ENCODE measurements at regions not wholly inside any gene's neighbourhood (a gene's known extent, or its start where the extent isn't known, plus 50 kb on each side); places are given as distances from the start of the nearest gene placed in this dataset.

DNA sequence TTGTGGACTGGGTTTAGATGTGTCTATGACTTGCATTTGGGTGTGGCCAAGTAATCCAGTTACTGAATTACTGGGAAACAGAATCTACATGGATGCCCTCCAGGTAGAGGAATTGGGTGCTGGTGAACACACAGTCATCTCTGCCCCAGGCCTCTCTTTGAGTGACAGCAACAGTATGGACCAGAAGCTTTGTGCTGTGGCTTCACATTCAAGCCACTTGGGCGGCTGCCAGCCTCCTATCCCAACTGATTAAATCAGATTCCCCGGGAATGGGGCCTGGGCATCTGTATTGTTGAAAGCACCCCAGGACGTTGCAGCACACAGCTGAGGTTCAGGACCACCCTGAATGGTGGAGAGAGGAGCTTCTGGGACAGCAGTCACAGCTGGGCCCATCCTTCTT is 144.6 kb downstream of the DHX35 start:
- H3K4me3 ChIP-seq (ENCODE audit: low read depth, low read length) = no peak overlapping the region
- no peak for DNase-seq (ENCODE audit: low read depth, low spot score)
- POLR2A ChIA-PET = no interaction called here
- TF ChIP-seq, protein P1, sequence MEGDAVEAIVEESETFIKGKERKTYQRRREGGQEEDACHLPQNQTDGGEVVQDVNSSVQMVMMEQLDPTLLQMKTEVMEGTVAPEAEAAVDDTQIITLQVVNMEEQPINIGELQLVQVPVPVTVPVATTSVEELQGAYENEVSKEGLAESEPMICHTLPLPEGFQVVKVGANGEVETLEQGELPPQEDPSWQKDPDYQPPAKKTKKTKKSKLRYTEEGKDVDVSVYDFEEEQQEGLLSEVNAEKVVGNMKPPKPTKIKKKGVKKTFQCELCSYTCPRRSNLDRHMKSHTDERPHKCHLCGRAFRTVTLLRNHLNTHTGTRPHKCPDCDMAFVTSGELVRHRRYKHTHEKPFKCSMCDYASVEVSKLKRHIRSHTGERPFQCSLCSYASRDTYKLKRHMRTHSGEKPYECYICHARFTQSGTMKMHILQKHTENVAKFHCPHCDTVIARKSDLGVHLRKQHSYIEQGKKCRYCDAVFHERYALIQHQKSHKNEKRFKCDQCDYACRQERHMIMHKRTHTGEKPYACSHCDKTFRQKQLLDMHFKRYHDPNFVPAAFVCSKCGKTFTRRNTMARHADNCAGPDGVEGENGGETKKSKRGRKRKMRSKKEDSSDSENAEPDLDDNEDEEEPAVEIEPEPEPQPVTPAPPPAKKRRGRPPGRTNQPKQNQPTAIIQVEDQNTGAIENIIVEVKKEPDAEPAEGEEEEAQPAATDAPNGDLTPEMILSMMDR (IDR thresholded peaks at IDR 0.05; ENCODE audit: low read depth, low read length) = no peak
- CTCF ChIA-PET = no interaction called here
- H3K9me3 ChIP-seq (ENCODE audit: control insufficient read depth, insufficient read depth, low read length) = no peaks in the 10 kb centered on the region
- H3K27ac ChIP-seq (ENCODE audit: low read depth, low read length) = no peak overlapping the region
- H3K27me3 ChIP-seq (ENCODE audit: control insufficient read depth, insufficient read depth, low read length) = no peaks in the 10 kb centered on the region

DNA sequence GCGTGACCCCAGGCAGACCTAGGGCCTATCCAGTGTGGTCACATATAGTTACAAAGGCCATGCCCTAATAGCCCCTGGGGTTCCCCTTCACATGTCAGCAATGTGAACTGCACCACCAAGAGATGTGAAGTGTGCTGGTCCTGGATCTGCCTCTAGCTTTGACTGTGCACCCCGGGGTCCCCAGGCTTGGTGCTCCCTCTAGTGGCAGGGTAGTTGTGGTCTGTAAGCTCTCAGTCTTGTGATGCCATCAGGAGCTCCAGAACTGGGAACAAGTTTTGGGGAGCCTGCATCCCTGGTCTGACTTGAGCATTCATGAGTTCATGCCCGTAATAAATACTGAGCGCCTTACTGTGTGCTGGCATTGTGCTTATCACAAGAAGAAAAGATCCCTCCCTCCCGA is 143.4 kb downstream of the DHX35 start:
- no peak for DNase-seq (ENCODE audit: low read depth, low spot score)

DNA sequence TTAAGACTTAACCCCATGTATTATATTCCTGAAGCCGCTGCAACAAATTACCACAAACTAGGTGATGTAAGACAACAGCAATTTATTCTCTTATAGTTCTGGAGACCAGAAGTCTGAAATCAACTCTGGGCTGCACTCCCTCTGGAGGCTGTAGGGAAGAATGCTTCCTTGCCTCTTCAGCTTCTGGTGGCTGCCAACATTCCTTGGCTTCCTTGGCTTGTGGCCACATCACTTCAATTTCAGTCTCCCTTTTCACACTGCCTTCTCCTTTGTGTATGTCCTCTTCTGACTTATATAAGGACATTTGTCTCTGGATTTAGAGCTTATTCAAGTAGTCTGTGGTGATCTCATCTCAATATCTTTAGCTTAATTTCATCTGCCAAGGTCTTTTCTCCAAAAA is 141.6 kb downstream of the DHX35 start:
- Histone ChIP-seq H3K9me3 (ENCODE audit: control insufficient read depth, insufficient read depth, low read length) (no peaks in the 10 kb centered on the region), H3K4me3 (ENCODE audit: low read depth, low read length) (no peak overlapping the region), H3K27me3 (ENCODE audit: control insufficient read depth, insufficient read depth, low read length) (peaks cover 2% of the 10 kb centered on the region), H3K27ac (ENCODE audit: low read depth, low read length) (no peak overlapping the region)
- POLR2A ChIA-PET = no interaction called here
- no peak for DNase-seq (ENCODE audit: low read depth, low spot score)
- TF ChIP-seq, protein P1 (IDR thresholded peaks at IDR 0.05; ENCODE audit: low read depth, low read length) = no peak
- CTCF ChIA-PET = interaction anchor here (0.9 kb wide), 1 partner anchor 19 kb away, joined by 6 read pairs; no protein-coding TSS in a partner anchor

More for the DNA sequence above, 143.4 kb downstream of the DHX35 start:
- Histone ChIP-seq H3K4me3 (ENCODE audit: low read depth, low read length) (no peak overlapping the region), H3K9me3 (ENCODE audit: control insufficient read depth, insufficient read depth, low read length) (no peaks in the 10 kb centered on the region), H3K27me3 (ENCODE audit: control insufficient read depth, insufficient read depth, low read length) (peaks cover 2% of the 10 kb centered on the region), H3K27ac (ENCODE audit: low read depth, low read length) (no peak overlapping the region)
- ChIA-PET POLR2A (no interaction called here), CTCF (no interaction called here)
- TF ChIP-seq, protein P1 (IDR thresholded peaks at IDR 0.05; ENCODE audit: low read depth, low read length) = no peak

DNA sequence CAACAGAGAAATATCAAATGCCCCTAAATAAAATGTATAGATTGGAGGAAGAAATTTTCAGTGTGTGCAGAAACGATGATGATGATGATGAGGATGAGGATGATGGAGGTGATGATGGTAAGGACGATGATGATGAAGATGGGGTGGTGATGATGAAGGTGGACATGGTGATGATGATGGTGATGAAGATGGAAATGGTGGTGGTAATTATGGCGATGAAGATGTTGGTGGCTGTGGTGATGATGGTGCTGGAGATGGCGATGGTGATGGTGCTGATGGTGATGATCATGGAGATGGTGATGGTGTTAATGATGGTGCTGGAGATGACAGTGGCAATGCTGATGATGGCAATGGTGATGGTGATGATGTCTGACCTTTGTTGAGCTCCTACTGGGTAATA is 141.2 kb downstream of the DHX35 start:
- CTCF ChIA-PET = interaction anchor here (0.9 kb wide), 1 partner anchor 19 kb away, joined by 6 read pairs; no protein-coding TSS in a partner anchor
- DNase-seq (ENCODE audit: low read depth, low spot score) = no peak
- Histone ChIP-seq H3K9me3 (ENCODE audit: control insufficient read depth, insufficient read depth, low read length) (no peaks in the 10 kb centered on the region), H3K27ac (ENCODE audit: low read depth, low read length) (no peak overlapping the region), H3K4me3 (ENCODE audit: low read depth, low read length) (no peak overlapping the region), H3K27me3 (ENCODE audit: control insufficient read depth, insufficient read depth, low read length) (peaks cover 2% of the 10 kb centered on the region)
- TF ChIP-seq, protein P1 (IDR thresholded peaks at IDR 0.05; ENCODE audit: low read depth, low read length) = no peak
- POLR2A ChIA-PET = no interaction called here

DNA sequence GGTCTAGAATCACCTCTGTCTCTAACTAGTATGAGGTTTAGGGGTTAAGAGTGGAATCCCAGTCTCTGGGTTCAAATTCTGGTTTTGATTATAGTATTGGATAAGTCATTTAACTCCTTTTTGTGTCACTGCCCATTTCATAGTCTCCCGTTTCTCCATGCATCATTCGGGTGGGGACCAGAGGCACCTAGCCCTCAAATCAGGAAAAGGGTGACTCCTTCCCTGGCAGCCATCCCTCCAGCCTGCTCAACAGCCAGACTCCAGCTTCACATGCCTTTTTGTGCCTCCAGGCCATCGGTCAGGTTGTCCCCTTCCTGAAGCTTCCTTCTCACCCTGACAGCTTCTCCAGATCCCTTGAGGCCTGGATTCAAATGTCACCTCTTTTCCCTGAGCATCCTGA is 139.8 kb downstream of the DHX35 start:
- Histone ChIP-seq H3K27ac (ENCODE audit: low read depth, low read length) (no peak overlapping the region), H3K4me3 (ENCODE audit: low read depth, low read length) (no peak overlapping the region), H3K27me3 (ENCODE audit: control insufficient read depth, insufficient read depth, low read length) (peaks cover 2% of the 10 kb centered on the region), H3K9me3 (ENCODE audit: control insufficient read depth, insufficient read depth, low read length) (no peaks in the 10 kb centered on the region)
- ChIA-PET POLR2A (no interaction called here), CTCF (no interaction called here)
- TF ChIP-seq, protein P1 (IDR thresholded peaks at IDR 0.05; ENCODE audit: low read depth, low read length) = no peak
- no peak for DNase-seq (ENCODE audit: low read depth, low spot score)

All from AG04450 (cell line).